Mucosa of rectum (tissue), 2 donors: ENCODE measurements at regions not wholly inside any gene's neighbourhood (a gene's known extent, or its start where the extent isn't known, plus 50 kb on each side); places are given as distances from the start of the nearest gene placed in this dataset.

ENCODE experiments used
- H3K27ac ChIP-seq, 2 donors: one replicate each; pipeline ENCODE4 v1.7.0; 2013; ENCODE audit warnings: inconsistent platforms in 2 of 2, low read depth in 2 of 2, low read length in 2 of 2
- H3K27me3 ChIP-seq, 2 donors: one replicate each; pipeline ENCODE4 v1.7.0; 2013; ENCODE audit warnings: low read length in 2 of 2; ENCODE audit not compliant: control insufficient read depth in 2 of 2, insufficient read depth in 2 of 2
- H3K36me3 ChIP-seq, 2 donors: one replicate each; pipeline ENCODE4 v1.7.0; 2013; ENCODE audit warnings: low read length in 2 of 2; ENCODE audit not compliant: control insufficient read depth in 2 of 2, insufficient read depth in 2 of 2
- H3K4me1 ChIP-seq, 2 donors: one replicate each; pipeline ENCODE4 v1.7.0; 2013; ENCODE audit warnings: low read length in 2 of 2, mild to moderate bottlenecking in 1 of 2; ENCODE audit not compliant: control insufficient read depth in 2 of 2, insufficient read depth in 2 of 2
- H3K4me3 ChIP-seq, 2 donors: one replicate each; pipeline ENCODE4 v1.7.0; 2013; ENCODE audit warnings: low read length in 2 of 2
- H3K9ac ChIP-seq, 2 donors: one replicate each; pipeline ENCODE4 v1.7.0; 2013; ENCODE audit warnings: low read length in 2 of 2, low read depth in 1 of 2, mild to moderate bottlenecking in 1 of 2
- H3K9me3 ChIP-seq, 2 donors: one replicate each; pipeline ENCODE4 v1.7.0; 2013; ENCODE audit warnings: low read length in 2 of 2; ENCODE audit not compliant: control insufficient read depth in 2 of 2
- donor health status: healthy.
- donor health status: Normal muscosa, but diverticular disease.

DNA sequence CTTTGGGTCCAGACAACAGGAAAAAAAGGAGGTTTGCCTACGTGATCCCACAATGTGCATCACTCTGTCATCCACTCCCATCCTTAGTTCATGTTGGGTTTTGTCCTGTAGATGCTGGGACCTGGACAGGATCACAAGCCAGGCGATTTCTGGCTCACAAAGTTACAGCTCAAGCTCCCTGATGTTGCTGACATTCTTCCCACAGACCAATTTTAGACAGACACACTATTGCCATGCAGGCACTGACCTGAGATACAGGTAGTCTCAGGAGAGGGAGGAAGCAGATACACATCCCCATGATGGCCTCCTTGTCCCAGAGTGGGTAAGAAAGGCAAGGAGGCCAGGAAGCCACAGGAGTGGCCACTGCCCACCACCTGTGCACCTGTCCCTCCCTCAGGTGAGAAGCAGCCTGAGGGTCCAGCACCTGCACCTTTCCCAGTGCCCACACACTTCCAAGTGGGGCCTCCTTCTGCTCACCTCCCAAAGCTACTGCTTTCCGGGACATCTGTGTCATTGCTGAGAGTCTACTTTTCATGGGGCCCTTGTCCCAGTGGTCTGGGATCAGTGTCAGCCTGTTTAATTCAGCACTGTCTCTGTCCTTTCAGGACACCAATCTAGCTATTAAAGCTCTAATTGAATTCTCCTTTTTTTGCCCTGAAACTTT, 52.0 kb upstream of the TOP3B start:
- no peak overlapping the region for H3K4me3 ChIP-seq
- H3K9ac ChIP-seq = no peak overlapping the region
- H3K27me3 ChIP-seq = peaks cover 0 to 2% of the 10 kb centered on the region in 2 donors
- H3K9me3 ChIP-seq = no peaks in the 10 kb centered on the region
- H3K27ac ChIP-seq = no peak overlapping the region
- no peaks in the 10 kb centered on the region for H3K4me1 ChIP-seq
- H3K36me3 ChIP-seq = no peaks in the 10 kb centered on the region

DNA sequence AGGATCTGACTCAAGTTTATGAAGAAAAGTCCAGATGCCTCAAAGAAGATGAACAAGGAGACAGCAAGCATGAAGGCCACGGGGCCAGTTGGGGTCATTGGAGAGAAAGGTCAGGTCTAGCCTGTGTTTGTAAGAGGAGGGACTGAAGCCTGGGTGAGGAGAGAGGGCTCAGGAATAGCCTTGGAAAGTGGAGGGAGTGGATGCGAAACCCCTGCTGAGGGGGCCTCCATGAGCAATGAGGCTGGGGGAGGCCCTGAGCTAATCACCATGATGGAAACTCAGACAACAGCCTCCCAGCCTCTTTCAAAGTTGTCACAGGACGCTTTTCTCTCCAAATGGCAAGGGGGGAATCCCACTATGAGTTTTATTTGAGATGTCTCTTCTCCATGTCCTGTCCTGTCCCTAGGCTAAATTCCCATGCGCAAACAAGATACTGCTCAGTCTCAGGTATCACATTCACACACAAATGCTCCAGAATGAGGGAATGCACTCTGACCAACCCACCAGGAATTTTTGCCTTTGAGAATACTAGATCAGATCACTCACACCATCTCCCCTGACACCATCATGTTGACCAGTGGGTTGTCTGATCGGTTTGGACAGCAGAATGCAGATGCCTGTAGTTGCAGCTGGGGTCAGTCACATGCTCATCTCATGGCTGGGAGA, 51.3 kb upstream of the TOP3B start:
- H3K4me3 ChIP-seq = no peak overlapping the region
- no peaks in the 10 kb centered on the region for H3K9me3 ChIP-seq
- H3K36me3 ChIP-seq = no peaks in the 10 kb centered on the region
- no peak overlapping the region for H3K27ac ChIP-seq
- H3K27me3 ChIP-seq = peaks cover 0 to 2% of the 10 kb centered on the region in 2 donors
- no peak overlapping the region for H3K9ac ChIP-seq
- no peaks in the 10 kb centered on the region for H3K4me1 ChIP-seq

DNA sequence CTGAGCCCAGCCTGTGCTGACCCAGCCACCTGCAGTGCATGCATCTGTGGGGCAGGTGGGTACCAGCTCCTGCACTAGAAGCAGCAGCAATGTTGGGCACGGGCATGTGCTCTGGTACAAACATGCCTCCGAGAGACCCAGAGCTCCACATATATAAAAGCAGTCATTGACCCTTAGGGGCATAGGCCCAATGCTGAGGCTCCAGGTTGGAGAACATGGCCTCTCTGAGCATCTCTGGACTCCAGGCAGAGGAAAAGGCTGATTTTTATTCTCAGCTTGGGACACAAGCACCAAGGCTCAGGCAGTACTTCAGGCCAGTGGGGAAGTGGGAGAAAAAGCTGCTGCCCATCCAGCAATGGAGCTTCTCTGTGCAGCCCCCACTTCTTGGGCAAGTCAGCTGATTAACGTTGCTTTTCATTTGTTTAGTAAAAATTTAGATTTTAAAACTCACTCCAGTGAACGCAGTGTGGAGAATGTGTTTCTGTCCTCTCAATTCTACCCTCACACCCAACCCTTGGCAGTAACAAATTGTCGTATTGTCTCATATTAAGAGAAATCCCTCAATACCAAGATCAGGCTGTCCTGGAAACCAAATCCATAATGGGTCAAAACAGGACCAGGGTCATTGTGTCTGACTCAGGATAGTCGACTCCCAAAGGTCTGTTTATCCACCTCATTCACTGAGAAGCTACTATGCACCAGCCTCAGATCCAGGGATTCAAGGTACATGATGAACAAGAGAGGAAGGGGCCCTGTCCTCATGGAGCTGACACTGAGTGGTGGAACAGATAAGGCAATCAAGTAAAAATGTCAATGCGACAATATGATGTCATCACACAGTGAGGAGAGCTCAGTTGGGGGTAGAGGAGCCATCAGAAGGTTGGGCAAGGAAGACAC, 50.6 kb upstream of the TOP3B start:
- no peaks in the 10 kb centered on the region for H3K36me3 ChIP-seq
- H3K4me1 ChIP-seq = no peaks in the 10 kb centered on the region

DNA sequence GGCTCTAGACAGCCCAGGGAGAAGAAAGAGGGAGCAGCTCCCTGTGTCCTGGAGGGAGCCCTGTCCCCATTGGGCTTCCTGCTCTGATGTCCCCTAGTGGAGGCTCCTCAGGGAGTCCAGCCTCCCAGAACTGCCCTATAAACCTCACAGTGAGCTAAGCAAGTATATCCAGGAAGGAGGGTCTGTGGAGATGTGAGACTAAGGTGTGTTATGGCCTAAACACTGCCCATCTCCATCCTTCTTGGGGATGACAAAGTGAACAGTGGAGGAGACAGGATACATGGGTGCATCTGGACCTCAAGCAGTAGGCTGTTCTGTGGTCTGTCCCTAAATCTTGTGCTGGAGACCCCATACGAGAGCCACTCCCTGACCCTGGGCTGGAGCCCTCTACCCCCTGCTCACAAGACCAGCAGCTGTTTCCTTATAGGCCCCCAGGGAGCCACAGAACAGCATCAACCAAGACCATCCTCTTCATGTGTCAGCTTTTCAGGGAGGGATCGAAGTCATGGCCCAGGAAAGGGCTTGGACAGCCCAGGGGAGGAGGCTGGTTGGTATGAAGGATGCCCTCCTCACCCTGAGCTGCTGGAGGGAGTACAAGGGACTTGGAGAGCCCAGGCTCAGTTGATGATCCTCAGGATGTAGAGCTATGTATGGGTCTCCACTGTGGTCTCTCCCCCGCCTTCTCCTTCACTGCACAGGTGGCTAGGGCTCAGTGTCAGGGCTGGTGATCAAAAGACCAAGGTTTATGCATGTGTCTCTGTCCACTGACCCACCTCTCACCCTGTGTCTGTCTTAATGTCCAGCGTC, 49.7 kb upstream of the TOP3B start:
- no peak overlapping the region for H3K27ac ChIP-seq
- H3K9me3 ChIP-seq = no peaks in the 10 kb centered on the region
- H3K4me1 ChIP-seq = no peaks in the 10 kb centered on the region
- H3K27me3 ChIP-seq = peaks cover 0 to 2% of the 10 kb centered on the region in 2 donors
- no peak overlapping the region for H3K4me3 ChIP-seq
- no peak overlapping the region for H3K9ac ChIP-seq
- H3K36me3 ChIP-seq = no peaks in the 10 kb centered on the region

More for the DNA sequence above, 50.6 kb upstream of the TOP3B start:
- Histone ChIP-seq H3K4me3 (no peak overlapping the region), H3K27ac (no peak overlapping the region), H3K9ac (no peak overlapping the region), H3K27me3 (peaks cover 0 to 2% of the 10 kb centered on the region in 2 donors), H3K9me3 (no peaks in the 10 kb centered on the region)
